ENCODE measurements at regions not wholly inside any gene's neighbourhood (a gene's known extent, or its start where the extent isn't known, plus 50 kb on each side); places are given as distances from the start of the nearest gene placed in this dataset.
"Not testable (repeated sequence)": the region's sequence is repeated elsewhere in the genome, so short reads cannot be mapped to it uniquely, and the experiment has no call there.

GRCh38 chr13:42398533-42398932 lies 126.6 kb downstream of the AKAP11 start:
- no peak for DNase-seq (ENCODE audit: low read depth)

- DNase-seq (ENCODE audit: low read depth), result no peak
Observed at GRCh38 chr13:42400188-42400833, 128.4 kb downstream of the AKAP11 start.

- DNase-seq (ENCODE audit: low read depth), result no peak
Observed at GRCh38 chr13:42401376-42401775, 129.4 kb downstream of the AKAP11 start.

- peak; percentile 39 for DNase-seq (ENCODE audit: low read depth)
Observed at GRCh38 chr13:42405665-42406390, 133.9 kb downstream of the AKAP11 start.

- DNase-seq (ENCODE audit: low read depth), result no peak
Observed at GRCh38 chr13:42409075-42409474, 137.1 kb downstream of the AKAP11 start.

GRCh38 chr13:42409551-42409950 lies 137.6 kb downstream of the AKAP11 start:
- no peak for DNase-seq (ENCODE audit: low read depth)

- no peak for DNase-seq (ENCODE audit: low read depth)
Observed at GRCh38 chr13:42412812-42413483, 141.0 kb downstream of the AKAP11 start.

GRCh38 chr13:42413484-42413815 lies 141.5 kb downstream of the AKAP11 start:
- DNase-seq (ENCODE audit: low read depth), result no peak

- DNase-seq (ENCODE audit: low read depth), result no peak
Observed at GRCh38 chr13:42417626-42418025, 145.7 kb downstream of the AKAP11 start.

- no peak for DNase-seq (ENCODE audit: low read depth)
Observed at GRCh38 chr13:42418184-42418583, 146.2 kb downstream of the AKAP11 start.

- peak; percentile 37 for DNase-seq (ENCODE audit: low read depth)
Observed at GRCh38 chr13:42420304-42420703, 148.4 kb downstream of the AKAP11 start.

GRCh38 chr13:42422681-42423080 lies 150.7 kb downstream of the AKAP11 start:
- DNase-seq (ENCODE audit: low read depth), result no peak

- DNase-seq (ENCODE audit: low read depth), result no peak
Observed at GRCh38 chr13:42424182-42424581, 149.8 kb upstream of the TNFSF11 start.

GRCh38 chr13:42445354-42445753 lies 128.6 kb upstream of the TNFSF11 start:
- no peak for DNase-seq (ENCODE audit: low read depth)

GRCh38 chr13:42446597-42446996 lies 127.4 kb upstream of the TNFSF11 start:
- not testable (repeated sequence) for DNase-seq (ENCODE audit: low read depth)

- no peak for DNase-seq (ENCODE audit: low read depth)
Observed at GRCh38 chr13:42453091-42453645, 120.8 kb upstream of the TNFSF11 start.

GRCh38 chr13:42454749-42455148 lies 119.2 kb upstream of the TNFSF11 start:
- no peak for DNase-seq (ENCODE audit: low read depth)

GRCh38 chr13:42458193-42458592 lies 115.8 kb upstream of the TNFSF11 start:
- DNase-seq (ENCODE audit: low read depth), result no peak

- DNase-seq (ENCODE audit: low read depth), result no peak
Observed at GRCh38 chr13:42466123-42466522, 107.8 kb upstream of the TNFSF11 start.

GRCh38 chr13:42466609-42467008 lies 107.3 kb upstream of the TNFSF11 start:
- no peak for DNase-seq (ENCODE audit: low read depth)

- no peak for DNase-seq (ENCODE audit: low read depth)
Observed at GRCh38 chr13:42474954-42475353, 99.0 kb upstream of the TNFSF11 start.

- DNase-seq (ENCODE audit: low read depth), result no peak
Observed at GRCh38 chr13:42477596-42478190, 96.3 kb upstream of the TNFSF11 start.
